Esophagus squamous epithelium (tissue), 5 donors: ENCODE measurements at regions not wholly inside any gene's neighbourhood (a gene's known extent, or its start where the extent isn't known, plus 50 kb on each side); places are given as distances from the start of the nearest gene placed in this dataset.

ENCODE experiments used
- DNase-seq: peaks from one replicate; lab custom pipeline; 2025; lab: John Stamatoyannopoulos, UW
- H3K27ac ChIP-seq, 4 donors: fragments of 200-600 bp; sonication (generic); one replicate each; pipeline ENCODE4 v1.5.1; 2016 to 2019; ENCODE audit warnings: mild to moderate bottlenecking in 1 of 4
- H3K27me3 ChIP-seq, 4 donors: fragments of 200-600 bp; sonication (generic); 1 replicate in 3 of 4; 2 replicates in 1 of 4; pipeline versions ENCODE4 v1.5.1 to v1.6.0; 2017 to 2021; ENCODE audit warnings: antibody characterized with exemption in 1 of 4
- H3K36me3 ChIP-seq, 3 donors: fragments of 200-600 bp; sonication (generic); one replicate each; pipeline ENCODE4 v1.5.1; 2016 to 2019
- H3K4me1 ChIP-seq, 3 donors: fragments of 200-600 bp; sonication (generic); one replicate each; pipeline ENCODE4 v1.5.1; 2017 to 2019
- H3K4me3 ChIP-seq, 4 donors: fragments of 200-600 bp; sonication (generic); 1 replicate in 3 of 4; 2 replicates in 1 of 4; pipeline ENCODE4 v1.5.1; 2016 to 2019; ENCODE audit warnings: mild to moderate bottlenecking in 2 of 4, moderate library complexity in 1 of 4
- H3K9me3 ChIP-seq, 3 donors: fragments of 200-600 bp; sonication (generic); one replicate each; pipeline ENCODE4 v1.5.1; 2016 to 2019
- POLR2A ChIP-seq, 4 donors: fragments of 450-650 bp; IDR thresholded peaks; one replicate each; pipeline ENCODE4 v1.6.1; 2017; ENCODE audit warnings: antibody characterized with exemption in 4 of 4, mild to moderate bottlenecking in 4 of 4, moderate library complexity in 3 of 4
- WGBS, 2 donors: methylation state at CpG; one replicate each; pipeline ENCODE4 v1.1.5; 2018; 5-methylcytosine and 5-hydroxymethylcytosine counted together
- intact Hi-C: fragments of 100-400 bp; cut with DNase I; formaldehyde crosslinking; loops from one replicate; pipeline ENCODE4 v1.15.0; 2022
- TF ChIP-seq, protein P1 (sequence below), 6 experiments: fragments of 450-650 bp in 4 of 6; fragments of 200-600 bp in 2 of 6; sonication (generic) in 2 of 6; IDR thresholded peaks; one replicate each; pipeline ENCODE4 v1.5.1; 2016 to 2019; ENCODE audit warnings: antibody characterized with exemption in 6 of 6, mild to moderate bottlenecking in 4 of 6, moderate library complexity in 4 of 6
- donor health status: DM: yes; HTN: yes; CAD: no.

DNA sequence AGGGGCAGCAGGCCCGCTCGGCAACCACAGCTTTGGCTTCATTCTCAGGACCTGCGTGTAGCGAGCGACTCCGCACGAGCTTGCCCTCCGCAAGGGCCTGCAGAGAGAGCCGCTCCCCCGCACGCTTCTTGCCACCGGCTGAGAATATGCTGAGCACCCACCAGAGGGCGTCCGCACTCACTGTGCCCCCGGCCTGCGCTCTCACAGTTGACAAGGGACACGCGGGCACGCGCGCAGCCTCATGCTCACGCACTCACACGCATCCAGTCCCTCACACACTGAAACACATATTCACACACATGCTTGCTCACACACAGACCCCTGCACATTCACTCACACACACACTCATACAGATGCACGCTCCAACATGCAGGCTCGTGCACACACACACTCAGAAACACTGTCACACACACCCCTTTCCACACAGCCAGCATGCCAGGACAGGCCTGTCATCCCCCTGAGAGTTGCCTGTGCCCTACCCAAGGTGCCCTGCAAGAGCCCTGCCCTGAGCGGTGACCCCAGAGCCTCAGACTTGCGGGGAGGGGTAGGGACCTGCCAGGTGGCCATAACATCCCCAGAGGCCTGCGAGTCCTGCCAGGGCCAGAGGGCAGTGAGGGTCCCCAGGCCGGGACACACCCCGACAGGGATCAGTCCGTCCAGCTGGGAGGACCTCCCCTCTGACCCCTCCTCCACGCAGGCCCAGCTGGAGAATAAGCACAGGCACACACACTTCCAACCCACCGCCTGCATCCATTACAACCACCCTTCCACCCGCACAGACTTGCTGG is 174.1 kb downstream of the BMP7 start:
- DNase-seq = no peak
- TF ChIP-seq, protein P1, sequence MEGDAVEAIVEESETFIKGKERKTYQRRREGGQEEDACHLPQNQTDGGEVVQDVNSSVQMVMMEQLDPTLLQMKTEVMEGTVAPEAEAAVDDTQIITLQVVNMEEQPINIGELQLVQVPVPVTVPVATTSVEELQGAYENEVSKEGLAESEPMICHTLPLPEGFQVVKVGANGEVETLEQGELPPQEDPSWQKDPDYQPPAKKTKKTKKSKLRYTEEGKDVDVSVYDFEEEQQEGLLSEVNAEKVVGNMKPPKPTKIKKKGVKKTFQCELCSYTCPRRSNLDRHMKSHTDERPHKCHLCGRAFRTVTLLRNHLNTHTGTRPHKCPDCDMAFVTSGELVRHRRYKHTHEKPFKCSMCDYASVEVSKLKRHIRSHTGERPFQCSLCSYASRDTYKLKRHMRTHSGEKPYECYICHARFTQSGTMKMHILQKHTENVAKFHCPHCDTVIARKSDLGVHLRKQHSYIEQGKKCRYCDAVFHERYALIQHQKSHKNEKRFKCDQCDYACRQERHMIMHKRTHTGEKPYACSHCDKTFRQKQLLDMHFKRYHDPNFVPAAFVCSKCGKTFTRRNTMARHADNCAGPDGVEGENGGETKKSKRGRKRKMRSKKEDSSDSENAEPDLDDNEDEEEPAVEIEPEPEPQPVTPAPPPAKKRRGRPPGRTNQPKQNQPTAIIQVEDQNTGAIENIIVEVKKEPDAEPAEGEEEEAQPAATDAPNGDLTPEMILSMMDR (IDR thresholded peaks at IDR 0.05) = peak; percentile 50 to 91 (median 76)
- TF ChIP-seq POLR2A (IDR thresholded peaks at IDR 0.05) = no peak
- peaks cover 4 to 21% (median 7%) of the 10 kb centered on the region in 3 donors for H3K4me1 ChIP-seq
- no peaks in the 10 kb centered on the region for H3K9me3 ChIP-seq
- H3K27me3 ChIP-seq = peaks cover 0 to 34% (median 0%) of the 10 kb centered on the region in 4 donors
- H3K4me3 ChIP-seq = no peak overlapping the region
- 4 to 7% methylated on average over 21 to 24 of the region's 34 CpGs for WGBS, 2 donors
- H3K27ac ChIP-seq = no peak overlapping the region
- no peaks in the 10 kb centered on the region for H3K36me3 ChIP-seq
- intact Hi-C loops = loop anchor here (5.0 kb wide), 1 partner anchor 245 kb away; no protein-coding TSS in a partner anchor

DNA sequence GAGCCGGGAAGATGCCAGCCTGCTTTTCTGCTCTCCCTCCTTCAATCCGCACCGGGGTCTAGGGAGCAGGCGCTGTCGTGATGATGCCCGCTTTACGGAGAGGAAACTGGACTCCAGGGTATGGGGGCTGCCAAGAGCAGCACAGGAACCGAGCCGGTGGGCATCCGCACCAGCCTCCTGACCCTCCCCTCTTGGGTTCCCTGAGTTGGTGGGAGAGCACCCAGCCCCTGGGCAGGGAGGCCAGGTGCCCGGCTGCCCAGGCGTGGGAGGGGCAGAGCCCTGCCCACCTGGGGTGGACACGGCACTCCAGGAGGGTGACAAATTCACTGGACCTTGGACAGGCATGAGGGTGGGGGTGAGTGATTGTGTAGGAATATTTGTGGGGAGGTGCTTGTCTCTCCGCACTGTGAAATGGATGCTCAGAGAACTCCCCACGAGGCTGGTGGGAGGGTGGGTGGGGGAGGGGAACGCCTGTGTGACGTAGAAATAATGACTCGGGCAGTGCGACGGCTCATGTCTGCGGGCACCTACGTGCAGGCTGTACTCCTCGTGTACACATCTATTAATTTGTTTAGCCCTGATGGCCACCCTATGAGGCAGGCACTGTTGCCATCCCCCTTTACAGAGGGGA is 173.4 kb downstream of the BMP7 start:
- intact Hi-C loops = loop anchor here (5.0 kb wide), 1 partner anchor 244 kb away; no protein-coding TSS in a partner anchor
- WGBS, 2 donors = 76 to 77% methylated on average over 5 to 11 of the region's 23 CpGs
- no peaks in the 10 kb centered on the region for H3K9me3 ChIP-seq
- peaks cover 0 to 34% (median 0%) of the 10 kb centered on the region in 4 donors for H3K27me3 ChIP-seq
- peaks cover 4 to 21% (median 7%) of the 10 kb centered on the region in 3 donors for H3K4me1 ChIP-seq
- no peak overlapping the region for H3K27ac ChIP-seq
- TF ChIP-seq POLR2A (IDR thresholded peaks at IDR 0.05) = no peak
- TF ChIP-seq, protein P1 (IDR thresholded peaks at IDR 0.05) = no peak
- DNase-seq = no peak
- H3K36me3 ChIP-seq = no peaks in the 10 kb centered on the region
- H3K4me3 ChIP-seq = no peak overlapping the region

DNA sequence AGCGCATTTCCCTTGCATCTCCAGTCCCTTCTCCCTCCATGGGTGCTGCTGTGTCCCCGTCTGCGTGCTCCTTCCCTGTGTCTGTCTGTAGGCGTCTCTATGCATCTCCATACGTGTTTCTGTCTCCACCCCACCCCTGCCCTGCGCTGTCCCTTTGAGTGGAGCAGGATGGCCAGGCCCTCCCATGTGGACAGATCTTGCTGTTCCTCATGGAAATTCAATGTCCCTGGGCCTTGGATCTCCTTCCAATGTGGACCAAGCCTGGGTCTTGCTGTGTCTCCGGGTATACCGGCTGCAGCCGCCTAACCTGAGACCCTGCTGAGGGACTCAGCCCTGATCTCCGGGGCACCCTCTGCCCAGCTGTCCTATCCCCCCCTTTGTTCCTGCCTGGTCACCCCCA is 172.7 kb downstream of the BMP7 start:
- WGBS, 2 donors = 78 to 96% methylated on average over 8 to 10 of the region's 10 CpGs
- H3K27me3 ChIP-seq = peaks cover 0 to 32% (median 0%) of the 10 kb centered on the region in 4 donors
- TF ChIP-seq, protein P1 (IDR thresholded peaks at IDR 0.05) = no peak
- TF ChIP-seq POLR2A (IDR thresholded peaks at IDR 0.05) = no peak
- H3K27ac ChIP-seq = no peak overlapping the region
- no peak for DNase-seq
- H3K36me3 ChIP-seq = no peaks in the 10 kb centered on the region
- H3K4me1 ChIP-seq = peaks cover 4 to 21% (median 7%) of the 10 kb centered on the region in 3 donors
- no peak overlapping the region for H3K4me3 ChIP-seq
- intact Hi-C loops = loop anchor here (5.0 kb wide), 1 partner anchor 244 kb away; no protein-coding TSS in a partner anchor
- no peaks in the 10 kb centered on the region for H3K9me3 ChIP-seq

DNA sequence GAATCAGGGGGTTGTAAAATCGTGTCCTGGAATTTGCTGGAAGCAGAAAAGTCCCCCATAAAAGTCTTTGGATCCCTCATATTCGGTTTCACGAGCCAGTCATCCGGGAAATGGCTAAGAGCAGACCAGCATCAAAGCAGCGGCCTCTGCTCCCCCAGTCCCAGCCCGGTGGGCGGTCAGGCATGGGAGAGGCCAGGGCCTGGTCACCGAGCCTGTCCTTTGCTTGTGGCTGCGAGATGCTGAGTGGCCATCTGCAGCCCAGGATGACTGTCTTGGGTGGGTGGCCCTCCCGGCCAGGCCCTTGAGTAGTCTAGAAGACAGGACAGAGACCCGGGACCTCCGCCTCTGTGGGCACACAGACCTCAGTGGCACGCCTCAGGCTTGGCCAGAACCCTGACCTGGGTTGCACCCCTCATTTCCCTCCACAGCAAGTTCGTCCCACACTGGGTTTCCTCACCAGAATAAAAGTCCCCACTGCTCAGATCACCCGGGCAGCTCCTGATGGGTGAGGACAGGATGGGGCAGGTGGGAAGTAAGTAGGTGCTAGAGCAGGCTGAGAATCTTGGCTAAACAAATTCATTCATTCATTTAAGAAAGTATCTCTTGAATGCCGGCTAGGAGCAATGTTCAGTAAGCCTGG is 172.1 kb downstream of the BMP7 start:
- intact Hi-C loops = loop anchor here (5.0 kb wide), 1 partner anchor 243 kb away; no protein-coding TSS in a partner anchor
- WGBS, 2 donors = 75 to 96% methylated on average over 6 of the region's 16 CpGs
- no peak overlapping the region for H3K4me3 ChIP-seq
- TF ChIP-seq POLR2A (IDR thresholded peaks at IDR 0.05) = no peak
- TF ChIP-seq, protein P1 (IDR thresholded peaks at IDR 0.05) = no peak
- no peaks in the 10 kb centered on the region for H3K9me3 ChIP-seq
- no peaks in the 10 kb centered on the region for H3K36me3 ChIP-seq
- no peak for DNase-seq
- H3K4me1 ChIP-seq = peaks cover 4 to 20% (median 7%) of the 10 kb centered on the region in 3 donors
- no peak overlapping the region for H3K27ac ChIP-seq
- H3K27me3 ChIP-seq = peaks cover 0 to 30% (median 0%) of the 10 kb centered on the region in 4 donors
